ENCODE measurements at regions not wholly inside any gene's neighbourhood (a gene's known extent, or its start where the extent isn't known, plus 50 kb on each side); places are given as distances from the start of the nearest gene placed in this dataset.
"Not testable (repeated sequence)": the region's sequence is repeated elsewhere in the genome, so short reads cannot be mapped to it uniquely, and the experiment has no call there.

- Histone ChIP-seq H3K9me3 (no peaks in the 10 kb centered on the region), H3K4me1 (no peaks in the 10 kb centered on the region), H3K27ac (no peak overlapping the region), H3K4me3 (no peak overlapping the region), H3K27me3 (no peaks in the 10 kb centered on the region), H3K36me3 (no peaks in the 10 kb centered on the region)
- peak; percentile 28 to 74 (median 54) for TF ChIP-seq CTCF (IDR thresholded peaks at IDR 0.05)
- no peak for TF ChIP-seq POLR2A (IDR thresholded peaks at IDR 0.05)
- DNase-seq (peak in 2 of 3 donors; percentile 34 to 58), ATAC-seq (peak; percentile 74 to 86 (median 79))
- intact Hi-C loops (cut with DNase I), result no loop called here
- WGBS (ENCODE audit: insufficient coverage, low coverage, low lambda C conversion rate, missing lambda C conversion rate), result 36% methylated on average over 2 of the region's 12 CpGs
Measured at GRCh38 chr7:153193144-153193595, 433.6 kb downstream of the ACTR3B start.

GRCh38 chr7:153217032-153217431 is 457.5 kb downstream of the ACTR3B start:
- H3K36me3 ChIP-seq, result no peaks in the 10 kb centered on the region
- intact Hi-C loops (cut with DNase I), result no loop called here
- H3K4me1 ChIP-seq, result no peaks in the 10 kb centered on the region
- H3K27ac ChIP-seq, result no peak overlapping the region
- 83% methylated on average over 4 of the region's 8 CpGs for WGBS (ENCODE audit: insufficient coverage, low coverage, low lambda C conversion rate, missing lambda C conversion rate)
- TF ChIP-seq CTCF (IDR thresholded peaks at IDR 0.05), result no peak
- TF ChIP-seq POLR2A (IDR thresholded peaks at IDR 0.05), result no peak
- H3K4me3 ChIP-seq, result no peak overlapping the region
- H3K27me3 ChIP-seq, result no peaks in the 10 kb centered on the region
- ATAC-seq (no peak), DNase-seq (no peak)
- peaks cover 0 to 7% (median 3%) of the 10 kb centered on the region in 4 donors for H3K9me3 ChIP-seq

GRCh38 chr7:153224890-153225289 is 465.3 kb downstream of the ACTR3B start:
- Histone ChIP-seq H3K9me3 (no peaks in the 10 kb centered on the region), H3K27me3 (no peaks in the 10 kb centered on the region), H3K36me3 (no peaks in the 10 kb centered on the region), H3K4me3 (no peak overlapping the region), H3K27ac (no peak overlapping the region), H3K4me1 (no peaks in the 10 kb centered on the region)
- intact Hi-C loops (cut with DNase I), result no loop called here
- WGBS (ENCODE audit: insufficient coverage, low coverage, low lambda C conversion rate, missing lambda C conversion rate), result 56% methylated on average over 1 of the region's 1 CpG
- ATAC-seq (no peak), DNase-seq (no peak)
- TF ChIP-seq CTCF (IDR thresholded peaks at IDR 0.05) (no peak), POLR2A (IDR thresholded peaks at IDR 0.05) (no peak)

GRCh38 chr7:153245136-153245535 is 485.6 kb downstream of the ACTR3B start:
- H3K27ac ChIP-seq; intact Hi-C loops (cut with DNase I); H3K36me3 ChIP-seq; H3K9me3 ChIP-seq; ATAC-seq; H3K27me3 ChIP-seq; H3K4me3 ChIP-seq; H3K4me1 ChIP-seq; DNase-seq: not testable (repeated sequence)
- 73% methylated on average over 3 of the region's 7 CpGs for WGBS (ENCODE audit: insufficient coverage, low coverage, low lambda C conversion rate, missing lambda C conversion rate)

- no peaks in the 10 kb centered on the region for H3K9me3 ChIP-seq
- no peaks in the 10 kb centered on the region for H3K27me3 ChIP-seq
- H3K4me1 ChIP-seq, result no peaks in the 10 kb centered on the region
- no peak overlapping the region for H3K27ac ChIP-seq
- intact Hi-C loops (cut with DNase I), result no loop called here
- ATAC-seq (no peak), DNase-seq (no peak)
- 100% methylated on average over 1 of the region's 1 CpG for WGBS (ENCODE audit: insufficient coverage, low coverage, low lambda C conversion rate, missing lambda C conversion rate)
- H3K4me3 ChIP-seq, result no peak overlapping the region
- H3K36me3 ChIP-seq, result no peaks in the 10 kb centered on the region
- TF ChIP-seq CTCF (IDR thresholded peaks at IDR 0.05), result no peak
- no peak for TF ChIP-seq POLR2A (IDR thresholded peaks at IDR 0.05)
Measured at GRCh38 chr7:153245809-153246208, 486.3 kb downstream of the ACTR3B start.
